Natural killer cell (primary cell): ENCODE measurements at regions not wholly inside any gene's neighbourhood (a gene's known extent, or its start where the extent isn't known, plus 50 kb on each side); places are given as distances from the start of the nearest gene placed in this dataset.

Source experiments
- ATAC-seq, 3 donors: fragments of 150-1000 bp in 2 of 3; fragments of 200-7000 bp in 1 of 3; cut with Tn5 transposase; 1 replicate in 1 of 3; 2 replicates in 2 of 3; pipeline ENCODE4 v1.10.0; 2021; ENCODE audit warnings: mild to moderate bottlenecking in 2 of 3, moderate library complexity in 2 of 3
- DNase-seq, 2 donors: peaks; one replicate each; pipeline versions ENCODE4 v3.0.0 to v3.0.0-alpha.2; 2013 to 2021; ENCODE audit warnings: mixed read lengths in 1 of 2
- H3K27ac ChIP-seq: one replicate; pipeline ENCODE4 v1.5.1; 2013; ENCODE audit warnings: mild to moderate bottlenecking, low read length
- H3K27me3 ChIP-seq: one replicate; pipeline ENCODE4 v1.6.1; 2013; ENCODE audit warnings: low read length; ENCODE audit not compliant: control insufficient read depth, insufficient read depth
- H3K36me3 ChIP-seq: one replicate; pipeline ENCODE4 v1.6.1; 2013; ENCODE audit warnings: low read length; ENCODE audit not compliant: control insufficient read depth, insufficient read depth
- H3K4me1 ChIP-seq: one replicate; pipeline ENCODE4 v1.6.1; 2013; ENCODE audit warnings: low read length; ENCODE audit not compliant: control insufficient read depth, insufficient read depth
- H3K4me3 ChIP-seq: one replicate; pipeline ENCODE4 v1.5.1; 2013; ENCODE audit warnings: low read length
- H3K9me3 ChIP-seq: one replicate; pipeline ENCODE4 v1.6.1; 2013; ENCODE audit warnings: low read length; ENCODE audit not compliant: control insufficient read depth, insufficient read depth
- H3K27ac Mint-ChIP-seq, 2 donors: one replicate each; pipeline ENCODE4 v1.8.0; 2022; ENCODE audit warnings: mild to moderate bottlenecking in 2 of 2, mixed read lengths in 2 of 2, moderate library complexity in 1 of 2
- H3K27me3 Mint-ChIP-seq, 2 donors: one replicate each; pipeline ENCODE4 v1.8.0; 2022; ENCODE audit warnings: low read depth in 2 of 2, mixed read lengths in 2 of 2
- H3K36me3 Mint-ChIP-seq: one replicate; pipeline ENCODE4 v1.8.0; 2022; ENCODE audit warnings: mixed read lengths
- H3K4me1 Mint-ChIP-seq, 2 donors: one replicate each; pipeline ENCODE4 v1.8.0; 2022; ENCODE audit warnings: mixed read lengths in 2 of 2
- H3K4me3 Mint-ChIP-seq: one replicate; pipeline ENCODE4 v1.8.0; 2022; ENCODE audit warnings: mild to moderate bottlenecking, moderate library complexity, mixed read lengths
- H3K9me3 Mint-ChIP-seq, 2 donors: one replicate each; pipeline ENCODE4 v1.8.0; 2022; ENCODE audit warnings: mixed read lengths in 2 of 2
- CTCF ChIP-seq: fragments of 200-600 bp; IDR thresholded peaks from one replicate; pipeline ENCODE4 v1.8.0; 2022; ENCODE audit warnings: antibody characterized with exemption
- WGBS: methylation state at CpG from one replicate; pipeline ENCODE4 v1.1.7; 2013; ENCODE audit warnings: missing lambda C conversion rate; ENCODE audit not compliant: insufficient coverage; 5-methylcytosine and 5-hydroxymethylcytosine counted together
- intact Hi-C: fragments of 100-400 bp; cut with micrococcal nuclease; formaldehyde crosslinking; loops from one replicate; pipeline ENCODE4 v1.14.2; 2022

- no peaks in the 10 kb centered on the region for H3K36me3 Mint-ChIP-seq
Measured at GRCh38 chrX:9189286-9189685, 155.4 kb upstream of the FAM9B start.

GRCh38 chrX:9191392-9191791 is 157.5 kb upstream of the FAM9B start:
- H3K9me3 ChIP-seq, result no peaks in the 10 kb centered on the region
- no peaks in the 10 kb centered on the region for H3K36me3 Mint-ChIP-seq
- WGBS, result 98% methylated on average over 5 of the region's 5 CpGs
- no peak overlapping the region for H3K4me3 Mint-ChIP-seq
- no peak overlapping the region for H3K27ac ChIP-seq
- ATAC-seq, result no peak
- H3K27me3 ChIP-seq, result no peaks in the 10 kb centered on the region
- H3K9me3 Mint-ChIP-seq, result no peaks in the 10 kb centered on the region
- no peak for TF ChIP-seq CTCF
- no peaks in the 10 kb centered on the region for H3K4me1 Mint-ChIP-seq
- intact Hi-C loops, result no loop called here
- H3K4me1 ChIP-seq, result no peaks in the 10 kb centered on the region
- no peak for DNase-seq
- no peaks in the 10 kb centered on the region for H3K36me3 ChIP-seq
- H3K27ac Mint-ChIP-seq, result no peak overlapping the region
- no peak overlapping the region for H3K4me3 ChIP-seq
- H3K27me3 Mint-ChIP-seq, result peaks cover 2 to 46% of the 10 kb centered on the region in 2 donors

More at GRCh38 chrX:9189286-9189685, 155.4 kb upstream of the FAM9B start:
- H3K27ac Mint-ChIP-seq, result no peak overlapping the region
- DNase-seq (no peak), ATAC-seq (no peak)
- TF ChIP-seq CTCF, result no peak
- Histone ChIP-seq H3K4me1 (no peaks in the 10 kb centered on the region), H3K4me3 (no peak overlapping the region), H3K27me3 (no peaks in the 10 kb centered on the region), H3K36me3 (no peaks in the 10 kb centered on the region), H3K27ac (no peak overlapping the region), H3K9me3 (no peaks in the 10 kb centered on the region)
- no peaks in the 10 kb centered on the region for H3K4me1 Mint-ChIP-seq
- H3K4me3 Mint-ChIP-seq, result no peak overlapping the region
- 94% methylated on average over 7 of the region's 9 CpGs for WGBS
- no peaks in the 10 kb centered on the region for H3K9me3 Mint-ChIP-seq
- H3K27me3 Mint-ChIP-seq, result peaks cover 2 to 53% of the 10 kb centered on the region in 2 donors
- intact Hi-C loops, result no loop called here

- WGBS, result 10% methylated on average over 2 of the region's 4 CpGs
- no peak overlapping the region for H3K4me3 ChIP-seq
- no peaks in the 10 kb centered on the region for H3K27me3 ChIP-seq
- Mint-ChIP-seq H3K4me1 (no peaks in the 10 kb centered on the region), H3K36me3 (no peaks in the 10 kb centered on the region), H3K9me3 (no peaks in the 10 kb centered on the region), H3K27me3 (peaks cover 2 to 9% of the 10 kb centered on the region in 2 donors), H3K27ac (no peak overlapping the region), H3K4me3 (no peak overlapping the region)
- ATAC-seq, result no peak
- DNase-seq, result peak in 1 of 2 donors; percentile 11
- H3K4me1 ChIP-seq, result no peaks in the 10 kb centered on the region
- no peaks in the 10 kb centered on the region for H3K9me3 ChIP-seq
- no peak for TF ChIP-seq CTCF
- no peaks in the 10 kb centered on the region for H3K36me3 ChIP-seq
- intact Hi-C loops, result no loop called here
- no peak overlapping the region for H3K27ac ChIP-seq
Measured at GRCh38 chrX:9195199-9195880, 161.4 kb upstream of the FAM9B start.
